GM19043 (cell line): ENCODE measurements at regions not wholly inside any gene's neighbourhood (a gene's known extent, or its start where the extent isn't known, plus 50 kb on each side); places are given as distances from the start of the nearest gene placed in this dataset.
"Not testable (repeated sequence)": the region's sequence is repeated elsewhere in the genome, so short reads cannot be mapped to it uniquely, and the experiment has no call there.

ENCODE experiments used
- ATAC-seq: cut with Tn5 transposase; IDR thresholded peaks from one replicate; pipeline ENCODE4 v1.9.1; 2021; ENCODE audit warnings: low read depth; ENCODE audit not compliant: unreplicated experiment

DNA sequence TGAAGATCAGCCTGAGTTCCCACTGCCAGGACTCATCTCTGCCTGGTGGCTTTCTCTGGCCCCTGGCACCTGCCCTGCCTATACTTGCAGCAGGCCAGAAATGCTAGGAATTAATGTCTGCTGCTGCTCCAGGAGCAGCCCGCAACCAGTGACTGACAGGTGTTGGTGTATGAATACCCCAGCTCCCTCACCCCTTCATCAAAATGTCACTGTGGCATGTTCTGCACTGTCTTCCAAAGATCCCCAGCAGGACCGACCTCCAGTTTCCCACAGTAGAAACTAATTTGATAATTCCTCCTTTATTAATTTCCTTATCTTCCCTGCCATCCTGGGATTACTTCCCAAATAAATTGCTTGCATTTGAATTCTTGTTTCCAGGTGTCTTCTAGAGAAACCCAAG is 425.4 kb downstream of the BCOR start:
- ATAC-seq = no peak

DNA sequence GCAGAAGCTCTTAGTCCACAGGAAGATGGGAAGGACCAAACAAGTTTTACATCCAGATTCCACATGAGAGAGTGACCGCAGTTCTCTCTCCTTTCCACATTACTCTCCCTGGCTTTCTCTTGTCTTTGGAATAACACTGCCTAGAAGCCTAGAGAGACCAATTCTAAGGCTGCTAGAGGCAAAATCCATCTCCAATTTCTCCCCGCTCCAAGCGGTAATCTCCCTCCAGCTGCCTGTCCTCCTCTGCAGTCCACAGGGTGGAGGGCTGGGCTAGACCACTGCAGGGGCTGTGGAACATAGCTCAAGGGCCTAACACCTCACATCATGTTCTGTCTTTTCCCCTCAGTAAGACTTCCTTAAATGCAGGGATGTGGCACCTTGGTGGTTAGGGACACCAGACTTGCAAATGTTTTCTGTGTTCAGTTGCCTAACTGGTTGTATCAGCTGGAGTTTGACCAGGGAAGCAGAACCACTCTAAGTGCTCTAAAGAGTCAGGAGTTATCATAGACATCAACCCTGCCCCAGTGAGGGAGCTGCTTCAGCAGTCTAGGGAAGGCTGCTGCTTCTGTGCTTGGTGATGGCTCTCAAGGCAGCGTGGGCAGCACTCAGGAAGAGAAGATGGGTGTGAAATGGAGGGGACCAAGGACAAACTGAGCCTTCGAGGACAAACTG is 423.1 kb downstream of the BCOR start:
- no peak for ATAC-seq

DNA sequence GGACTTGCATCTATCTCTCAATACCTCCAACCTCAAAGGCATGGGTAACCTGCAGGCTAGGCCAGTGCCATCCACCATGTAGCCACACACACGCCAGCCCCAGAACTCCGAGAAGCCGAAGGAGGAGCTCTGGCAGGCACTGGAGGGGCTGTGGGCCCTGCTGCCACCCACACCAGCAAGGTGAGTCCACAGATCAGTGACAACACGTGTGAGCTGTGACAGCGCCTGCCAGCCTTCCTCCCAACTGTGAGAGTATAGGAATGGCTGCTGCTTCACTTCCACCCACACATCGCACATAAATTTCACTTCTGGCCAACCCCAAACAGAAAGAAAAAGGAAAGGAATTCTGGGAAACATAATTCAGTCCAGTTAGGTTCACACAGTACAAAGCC is 422.6 kb downstream of the BCOR start:
- ATAC-seq = no peak

DNA sequence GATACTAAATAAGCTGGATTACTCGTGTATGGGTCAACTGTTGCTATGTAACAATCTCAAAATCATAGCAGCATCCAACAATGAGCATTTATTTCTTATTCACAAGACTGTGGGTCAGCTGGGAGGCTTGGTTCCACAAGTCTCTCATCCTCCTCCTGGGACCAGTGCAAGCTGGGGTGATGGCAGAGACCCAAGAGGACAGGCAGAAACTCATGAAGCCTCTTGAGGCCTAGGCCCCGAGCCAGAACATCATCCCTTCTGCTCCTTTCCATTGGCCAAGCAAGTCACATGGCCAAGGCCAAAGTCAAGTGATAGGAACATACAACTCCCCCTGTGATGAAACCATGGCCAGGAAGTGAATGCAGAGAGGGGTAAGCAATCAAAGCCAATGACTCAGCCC is 422.1 kb downstream of the BCOR start:
- no peak for ATAC-seq

DNA sequence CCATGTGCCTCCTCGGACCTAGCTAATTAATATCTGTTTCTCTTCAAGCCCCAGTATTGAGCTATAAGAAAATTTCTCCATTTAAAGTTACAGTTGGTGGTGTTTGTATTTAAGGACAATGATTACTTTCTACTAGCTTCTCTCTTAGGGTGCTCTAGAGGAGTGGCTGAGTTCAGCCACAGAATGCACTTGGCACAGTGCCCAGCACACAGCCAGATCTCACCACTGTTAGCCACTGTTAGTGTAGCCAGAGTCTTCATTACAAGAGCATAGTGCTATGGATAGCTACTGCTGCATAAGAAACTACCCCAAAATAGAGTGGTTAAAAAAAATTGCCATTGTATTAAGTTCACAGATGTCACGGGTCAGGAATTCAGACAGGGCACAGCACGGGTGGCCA is 421.3 kb downstream of the BCOR start:
- ATAC-seq = no peak

DNA sequence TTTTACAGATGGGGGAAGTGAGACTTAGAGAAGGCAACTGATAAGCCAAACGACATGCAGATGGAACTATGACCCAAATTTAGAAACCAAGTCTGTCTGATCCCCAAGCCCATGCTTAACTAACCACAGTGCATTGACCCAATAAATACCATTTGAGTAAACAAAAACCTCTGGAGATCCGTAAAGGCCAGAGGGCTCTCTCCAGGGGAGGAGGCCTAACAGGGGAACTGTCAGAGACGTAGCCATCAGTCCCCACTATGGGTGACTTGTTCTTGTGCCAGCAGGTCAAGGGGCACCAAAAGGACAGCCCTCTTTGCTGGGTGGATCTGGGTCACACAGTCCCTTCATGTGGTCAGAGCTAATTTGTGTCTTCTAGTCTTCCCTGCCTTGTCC is 420.2 kb downstream of the BCOR start:
- ATAC-seq = no peak

DNA sequence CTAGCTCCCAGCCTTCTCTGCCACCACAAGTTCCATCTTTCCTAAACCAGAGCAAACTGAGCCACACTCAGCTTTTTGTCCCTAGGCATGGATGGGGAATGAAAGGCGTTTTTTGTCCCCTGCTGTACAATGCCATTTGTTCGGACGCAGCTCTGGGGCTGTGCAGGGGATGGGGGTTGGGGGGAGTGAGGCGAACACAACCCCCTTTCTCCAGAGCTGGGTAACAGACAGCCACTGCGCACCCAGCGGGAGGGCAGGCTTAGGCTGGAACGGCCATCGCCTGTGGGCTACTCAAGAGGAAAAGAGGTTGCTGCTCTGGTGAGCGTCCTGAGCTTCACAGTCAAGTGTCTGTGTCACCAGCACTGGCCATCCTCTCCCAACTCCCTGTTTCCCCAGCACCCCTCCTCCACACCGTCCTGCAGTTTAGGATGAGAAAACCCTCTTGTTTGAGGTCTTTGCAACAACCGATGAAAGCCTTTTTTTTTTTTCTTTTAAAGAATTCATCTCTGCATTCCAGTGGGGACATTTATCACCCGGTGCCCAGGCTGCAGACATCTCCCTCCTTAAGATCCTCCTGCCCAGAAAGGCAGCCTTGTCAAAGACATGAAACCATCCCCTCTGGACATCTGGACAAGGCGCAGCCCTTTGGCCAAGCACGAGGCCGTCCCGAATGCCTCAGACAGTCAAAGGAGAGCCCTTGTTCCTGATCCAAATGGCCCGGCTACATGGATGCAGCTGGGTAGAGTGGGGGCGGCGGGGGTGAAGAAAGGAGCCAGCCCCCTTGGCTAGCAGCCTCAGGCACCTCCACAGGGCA is 419.6 kb downstream of the BCOR start:
- ATAC-seq = no peak

DNA sequence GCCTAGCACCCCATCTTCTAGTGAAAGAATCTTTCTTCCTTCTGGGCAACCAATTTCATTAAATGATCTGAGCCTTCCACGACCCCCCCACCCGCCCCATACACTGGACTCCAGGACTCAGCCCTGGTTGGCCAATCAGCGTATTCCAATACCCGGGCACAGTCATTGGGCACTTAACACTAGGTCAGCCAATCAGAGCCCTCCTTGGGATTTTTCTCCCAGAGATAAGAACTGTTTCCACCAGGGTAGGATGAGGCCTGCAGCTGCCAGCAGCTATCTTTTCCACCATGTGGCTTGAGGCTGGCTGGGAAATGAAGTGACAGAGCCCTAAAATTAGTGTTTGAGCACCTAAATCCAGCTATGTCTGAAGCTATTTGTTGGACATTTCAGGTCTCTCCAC is 418.8 kb downstream of the BCOR start:
- no peak for ATAC-seq

DNA sequence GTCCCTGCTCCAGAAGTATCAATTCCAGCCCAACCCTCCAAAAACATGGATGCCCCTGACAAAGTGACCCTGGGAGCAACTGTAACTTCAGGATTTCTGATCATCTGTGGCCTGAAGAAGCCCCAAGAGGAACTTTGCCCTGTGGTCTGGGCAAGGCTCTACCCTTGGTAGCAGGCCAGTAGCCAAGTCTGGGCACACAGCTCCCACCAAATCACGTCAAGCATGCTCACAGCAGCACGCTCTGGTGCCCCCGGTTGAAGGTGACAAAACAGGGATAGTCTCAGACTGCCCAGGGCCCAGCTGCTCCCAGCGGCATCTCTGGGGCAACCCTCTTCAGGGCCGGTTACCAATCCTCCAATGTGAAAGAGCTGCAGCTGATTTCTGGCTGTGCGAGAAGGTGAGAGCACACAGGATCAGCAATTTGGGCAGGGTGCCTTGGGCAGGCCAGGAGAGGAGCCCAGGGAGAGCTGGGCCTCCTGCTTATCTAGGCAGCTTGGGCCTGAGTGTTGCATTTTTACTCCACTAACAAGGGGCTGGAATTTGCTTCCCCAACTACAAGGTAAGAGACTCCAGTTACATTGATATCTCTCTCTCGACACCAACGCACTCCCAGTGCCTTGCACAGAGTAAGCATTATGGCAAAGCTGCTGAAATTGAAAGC is 418.1 kb downstream of the BCOR start:
- no peak for ATAC-seq

DNA sequence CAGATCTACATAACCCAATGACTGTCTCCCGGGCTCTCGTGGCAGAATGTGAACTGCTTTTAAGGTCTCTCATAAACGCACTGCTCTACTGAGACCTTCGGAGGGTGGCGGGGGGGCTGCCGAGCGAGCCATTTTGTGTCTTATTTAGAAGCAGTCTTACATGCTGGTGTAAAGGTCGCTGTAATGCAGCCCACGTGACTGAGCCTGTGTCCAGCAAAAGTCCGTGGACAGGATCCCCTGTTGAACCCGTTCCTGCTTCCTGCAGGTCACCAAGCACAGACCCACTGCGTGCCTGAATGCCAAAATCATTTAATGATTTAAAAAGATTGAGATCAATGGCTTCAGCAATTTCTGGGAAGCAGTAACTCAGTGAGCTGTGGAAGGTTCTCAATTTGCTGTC is 415.9 kb downstream of the BCOR start:
- ATAC-seq = no peak

DNA sequence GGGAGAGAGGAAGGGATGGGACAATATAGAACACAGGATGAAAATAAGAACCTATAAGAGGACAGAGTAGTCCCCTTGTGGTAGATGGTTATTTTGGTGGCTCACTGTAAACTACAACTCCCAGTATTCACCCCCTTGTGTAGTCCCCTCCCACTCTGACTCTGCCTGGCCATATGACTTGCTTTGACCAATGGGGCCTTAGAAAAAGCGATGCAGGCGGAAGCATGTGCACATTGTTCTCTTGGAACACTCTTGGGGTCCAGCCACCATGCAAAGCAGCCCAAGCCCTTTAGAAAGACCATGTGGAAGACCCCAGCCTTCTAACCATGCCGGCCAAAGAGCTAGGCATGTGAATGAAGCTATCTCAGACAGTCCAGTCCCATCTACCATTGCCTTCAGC is 415.0 kb downstream of the BCOR start:
- ATAC-seq = no peak

DNA sequence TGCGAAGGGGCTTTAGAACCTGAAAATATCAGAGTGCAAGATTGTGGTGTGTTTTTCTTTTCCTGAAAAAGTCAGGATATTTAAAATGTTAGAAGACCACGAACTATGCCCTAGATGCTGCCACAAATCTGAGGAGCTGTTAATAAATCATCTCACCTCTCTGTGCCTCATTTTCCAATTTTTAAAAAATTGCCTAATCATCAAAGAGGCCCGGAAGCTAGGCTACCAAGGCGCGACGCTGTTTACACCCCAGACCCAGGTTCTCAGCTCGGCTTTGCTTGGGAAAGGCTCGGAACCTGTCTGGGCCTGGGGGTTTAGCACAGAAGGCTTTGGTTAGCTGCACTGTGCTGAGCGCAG is 409.6 kb downstream of the BCOR start:
- no peak for ATAC-seq

DNA sequence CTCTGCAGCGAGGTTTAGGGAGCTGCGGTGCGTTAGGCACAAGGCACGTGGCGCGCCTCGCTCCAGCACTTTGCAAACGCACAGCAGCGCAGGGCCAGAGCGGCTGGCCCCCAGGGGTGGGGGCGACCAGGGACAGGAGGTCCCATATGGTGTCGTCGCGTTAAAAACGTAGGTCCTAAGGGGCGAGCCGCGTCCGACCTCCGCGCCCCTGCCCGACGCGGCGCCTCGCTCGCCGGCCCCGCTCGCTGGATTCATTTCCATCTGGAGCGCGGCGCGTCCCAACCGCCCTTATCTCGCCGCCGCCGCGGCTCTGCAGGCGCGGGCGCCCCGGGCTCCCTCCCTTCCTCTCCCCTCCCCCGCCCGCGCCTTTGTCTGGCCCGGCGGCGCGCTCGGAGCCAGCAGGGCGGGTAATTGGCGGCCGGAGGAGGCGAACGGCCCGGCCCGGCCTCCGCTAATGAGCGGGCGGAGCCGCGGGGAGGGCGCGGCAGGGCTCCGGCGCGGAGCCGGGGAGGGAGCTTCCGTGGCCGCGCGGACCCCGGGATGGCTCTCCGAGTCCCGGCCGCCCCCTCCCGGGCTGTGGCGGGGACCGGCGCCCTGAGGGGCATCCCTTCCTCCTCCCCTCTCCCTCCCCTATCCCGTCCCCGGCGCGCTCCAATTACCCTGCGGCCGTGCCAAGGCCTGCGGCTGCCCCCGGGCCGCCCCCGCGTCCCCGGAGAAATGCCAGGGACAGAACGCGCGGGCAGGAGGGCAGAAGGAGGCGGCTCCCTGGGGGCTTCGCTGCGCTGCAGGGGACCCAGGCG is 409.0 kb downstream of the BCOR start:
- no peak for ATAC-seq

DNA sequence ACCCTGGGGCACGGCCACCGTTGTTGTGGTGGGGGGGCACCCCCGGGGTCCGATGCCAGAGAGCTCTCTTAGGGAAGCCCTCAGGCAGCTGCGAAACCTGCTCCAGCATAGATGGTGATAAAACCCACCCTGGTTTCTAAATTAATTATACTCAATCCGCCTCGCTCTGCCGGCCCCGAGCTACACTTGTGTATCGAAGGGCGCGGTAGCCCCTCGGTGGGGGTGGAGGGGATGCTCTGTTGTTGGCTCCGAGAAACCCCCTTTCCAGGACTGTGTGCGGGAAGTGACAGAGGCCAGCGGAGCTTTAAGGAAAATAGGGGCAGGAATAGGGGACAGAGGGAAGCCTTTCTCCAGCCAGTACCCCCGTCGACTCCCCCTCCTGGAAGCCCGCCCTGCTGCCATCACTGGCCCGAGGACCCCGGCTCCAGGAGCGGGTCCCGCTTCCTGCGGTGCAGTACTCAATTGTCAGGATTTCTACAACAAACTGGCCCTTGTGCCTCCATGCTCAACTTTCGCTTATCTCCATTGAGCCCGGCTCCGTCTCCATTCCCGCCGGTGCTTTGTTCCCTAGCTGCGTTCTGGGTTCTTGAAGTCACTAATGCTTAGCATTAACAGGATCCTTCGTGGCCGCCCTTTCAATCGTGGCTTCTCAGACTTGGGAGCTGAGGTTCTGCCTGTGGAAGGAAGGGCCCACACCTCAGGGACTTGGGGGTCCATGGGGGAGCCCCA is 408.2 kb downstream of the BCOR start:
- no peak for ATAC-seq

DNA sequence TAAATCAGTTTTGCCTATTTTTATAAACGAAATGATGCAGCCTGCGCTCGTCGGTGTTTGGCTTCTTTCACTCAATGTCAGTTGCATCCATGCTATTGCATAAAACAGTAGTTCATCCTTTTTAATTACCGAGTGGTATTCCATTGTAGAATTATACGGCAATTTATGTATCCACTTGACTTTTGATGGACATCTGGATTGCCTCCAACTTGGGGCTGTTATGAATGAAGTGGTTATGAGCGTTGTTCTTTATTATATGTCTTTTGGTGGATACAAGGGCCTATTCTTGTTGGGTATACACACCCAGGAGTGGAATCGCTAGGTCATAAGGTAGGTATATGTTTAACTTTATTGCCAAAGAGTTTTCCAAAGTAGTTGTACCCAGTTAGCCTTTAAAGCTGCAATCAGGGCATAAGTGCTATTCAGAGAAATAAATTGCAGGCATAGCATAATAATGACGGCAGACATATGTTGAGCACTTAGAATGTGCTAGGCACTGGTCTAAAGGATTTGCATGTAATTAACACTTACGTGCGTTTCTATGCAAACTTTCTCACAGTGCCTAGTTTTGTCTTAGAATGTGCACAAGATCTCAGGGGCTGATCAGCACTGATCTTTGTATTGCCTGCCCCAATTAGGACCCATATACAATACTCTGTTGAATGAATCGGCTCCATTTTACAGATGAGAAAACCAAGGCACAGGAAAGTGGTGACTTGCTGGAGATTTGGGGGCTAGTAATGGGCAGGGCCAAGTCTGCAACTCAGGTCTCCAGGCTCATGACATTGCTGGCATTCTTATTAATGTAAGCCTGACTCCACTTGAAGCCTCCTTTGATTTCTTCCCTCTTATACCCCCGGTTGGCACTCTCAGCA is 407.0 kb downstream of the BCOR start:
- ATAC-seq = no peak

DNA sequence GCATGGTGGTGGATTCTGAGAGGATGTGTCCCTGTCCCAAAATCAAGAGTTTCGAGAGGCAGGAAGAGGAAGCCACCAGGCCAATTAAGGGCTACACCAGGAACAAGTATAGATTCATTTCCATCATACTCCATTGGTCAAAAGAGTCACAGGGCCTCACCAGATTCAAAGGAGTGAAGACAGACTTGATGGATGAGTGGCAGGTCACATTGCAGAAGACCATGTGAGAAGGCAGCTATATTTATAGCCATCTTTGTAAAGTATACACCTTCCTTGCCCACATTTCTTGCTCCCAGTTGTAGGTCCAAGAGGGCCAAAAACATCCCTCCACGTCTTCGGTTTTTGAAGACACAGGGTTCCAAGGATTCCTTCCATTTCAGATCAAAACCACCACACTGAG is 406.0 kb downstream of the BCOR start:
- ATAC-seq = no peak

DNA sequence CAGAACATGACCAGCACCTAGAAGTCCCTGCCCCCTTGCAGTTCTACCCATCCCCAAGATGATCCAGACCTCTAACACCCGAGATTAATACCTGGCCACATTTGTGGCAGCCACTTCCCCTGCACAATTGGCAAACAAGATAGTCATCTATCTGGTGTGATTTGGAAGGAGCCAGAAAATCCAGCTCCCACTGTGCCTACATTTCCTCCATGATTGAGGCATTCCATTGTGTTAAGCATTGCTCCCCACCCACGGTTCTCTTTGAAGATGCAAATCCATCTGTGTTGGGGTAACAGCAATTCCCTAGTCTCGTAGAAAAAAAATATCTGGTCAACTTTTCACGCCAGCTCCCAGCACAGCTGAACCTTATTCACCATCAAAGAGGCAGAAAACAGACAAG is 405.0 kb downstream of the BCOR start:
- no peak for ATAC-seq

DNA sequence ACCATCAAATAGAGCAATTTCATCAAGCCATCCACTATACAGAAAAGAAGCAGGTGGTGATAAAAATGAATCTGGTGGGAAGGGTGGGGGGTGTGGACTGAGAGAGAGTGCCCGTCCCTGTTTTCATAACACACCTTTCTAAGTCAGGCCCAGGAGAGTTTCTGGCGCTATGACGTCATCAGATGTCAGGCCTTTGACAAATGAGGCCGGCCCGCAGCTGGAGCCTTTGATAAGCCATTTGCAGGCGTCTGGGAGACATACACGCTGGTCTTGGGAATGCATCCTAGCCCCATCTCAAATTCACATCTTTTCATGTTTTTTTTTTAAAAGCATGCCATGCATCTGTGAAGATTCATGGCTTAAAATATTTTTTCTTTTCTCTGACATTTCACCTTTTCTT is 404.5 kb downstream of the BCOR start:
- ATAC-seq = no peak

DNA sequence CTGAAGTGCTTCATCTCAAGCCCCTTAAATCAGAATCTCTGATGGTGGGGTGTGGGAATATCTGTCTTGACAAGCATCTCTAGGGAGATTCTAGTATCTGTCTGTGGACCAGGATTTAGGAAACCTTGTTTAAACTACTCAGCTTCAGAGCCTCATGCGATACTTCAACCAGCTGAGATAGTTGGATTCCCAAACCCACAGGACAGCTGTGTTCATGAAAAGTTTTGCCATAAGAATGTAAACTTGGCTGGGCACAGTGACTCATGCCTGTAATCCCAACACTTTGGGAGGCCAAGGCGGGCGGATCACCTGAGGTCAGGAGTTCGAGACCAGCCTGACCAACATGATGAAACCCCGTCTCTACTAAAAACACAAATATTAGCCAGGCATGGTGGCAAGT is 395.1 kb downstream of the BCOR start:
- not testable (repeated sequence) for ATAC-seq

DNA sequence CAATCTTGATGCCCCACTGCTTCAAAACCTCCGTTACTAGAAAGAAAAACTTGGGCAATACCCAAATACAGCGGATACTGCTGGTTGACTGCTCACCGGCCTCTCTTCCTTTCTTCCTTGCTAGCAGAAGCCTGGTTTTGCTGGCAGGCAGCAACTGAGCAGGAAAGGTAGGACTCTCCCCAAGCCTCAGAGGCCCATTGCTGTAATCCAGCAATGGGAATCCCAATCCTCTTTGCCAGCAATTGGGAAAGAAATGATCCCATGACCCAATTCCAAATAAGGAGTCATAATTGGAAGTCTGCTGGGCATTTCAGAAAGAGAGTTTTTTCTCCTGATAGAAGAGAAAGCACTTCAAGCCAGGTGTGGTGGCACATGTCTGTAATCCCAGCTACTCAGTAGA is 394.5 kb downstream of the BCOR start:
- ATAC-seq = no peak
